Peyer's patch (tissue), 4 donors: ENCODE measurements at regions not wholly inside any gene's neighbourhood (a gene's known extent, or its start where the extent isn't known, plus 50 kb on each side); places are given as distances from the start of the nearest gene placed in this dataset.

ENCODE experiments used
- DNase-seq, 3 donors: peaks; one replicate each; pipeline ENCODE4 v3.0.0-alpha.2; 2017 to 2019
- H3K27ac ChIP-seq, 4 donors: fragments of 200-600 bp; sonication (generic); one replicate each; pipeline ENCODE4 v1.5.1; 2016 to 2019
- H3K27me3 ChIP-seq, 2 donors: fragments of 200-600 bp; sonication (generic); one replicate each; pipeline ENCODE4 v1.5.1; 2019
- H3K36me3 ChIP-seq, 3 donors: fragments of 200-600 bp; sonication (generic); one replicate each; pipeline ENCODE4 v1.5.1; 2016 to 2019
- H3K4me1 ChIP-seq, 4 donors: fragments of 200-600 bp; sonication (generic); one replicate each; pipeline ENCODE4 v1.5.1; 2016 to 2019
- H3K4me3 ChIP-seq, 4 donors: fragments of 200-600 bp; sonication (generic); 1 replicate in 3 of 4; 2 replicates in 1 of 4; pipeline ENCODE4 v1.5.1; 2016 to 2019; ENCODE audit warnings: mild to moderate bottlenecking in 1 of 4
- H3K9me3 ChIP-seq, 4 donors: fragments of 200-600 bp; sonication (generic); one replicate each; pipeline ENCODE4 v1.5.1; 2016 to 2019; ENCODE audit warnings: mild to moderate bottlenecking in 1 of 4
- POLR2A ChIP-seq, 2 donors: fragments of 450-650 bp; IDR thresholded peaks; one replicate each; pipeline ENCODE4 v1.5.1; 2017; ENCODE audit warnings: antibody characterized with exemption in 2 of 2, mild to moderate bottlenecking in 2 of 2, moderate library complexity in 2 of 2
- TF ChIP-seq, protein P1 (sequence below), 6 experiments: fragments of 450-650 bp in 4 of 6; fragments of 200-600 bp in 2 of 6; sonication (generic) in 1 of 6; IDR thresholded peaks; one replicate each; pipeline ENCODE4 v1.5.1; 2017 to 2019; ENCODE audit warnings: antibody characterized with exemption in 6 of 6, mild to moderate bottlenecking in 3 of 6, moderate library complexity in 1 of 6

DNA sequence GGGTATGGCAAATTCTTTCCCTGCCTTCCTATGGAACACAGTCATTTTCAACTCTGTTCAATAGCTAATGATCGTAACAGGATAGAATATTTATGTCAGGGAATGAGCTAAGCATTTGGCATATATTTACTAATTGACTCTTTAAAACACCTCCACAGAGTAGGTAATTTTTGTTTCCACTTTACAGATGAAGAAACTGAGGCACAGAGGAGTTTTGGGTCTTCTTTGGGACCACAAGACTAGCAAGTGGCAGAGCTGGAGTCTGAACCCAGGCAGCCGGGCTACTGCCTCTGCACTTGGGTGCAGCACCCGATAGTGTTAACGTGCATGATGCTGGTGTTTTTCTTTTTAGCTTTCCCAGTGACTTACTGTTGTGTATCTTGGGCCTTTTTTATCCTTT is 384.0 kb downstream of the SFMBT2 start:
- TF ChIP-seq, protein P1, sequence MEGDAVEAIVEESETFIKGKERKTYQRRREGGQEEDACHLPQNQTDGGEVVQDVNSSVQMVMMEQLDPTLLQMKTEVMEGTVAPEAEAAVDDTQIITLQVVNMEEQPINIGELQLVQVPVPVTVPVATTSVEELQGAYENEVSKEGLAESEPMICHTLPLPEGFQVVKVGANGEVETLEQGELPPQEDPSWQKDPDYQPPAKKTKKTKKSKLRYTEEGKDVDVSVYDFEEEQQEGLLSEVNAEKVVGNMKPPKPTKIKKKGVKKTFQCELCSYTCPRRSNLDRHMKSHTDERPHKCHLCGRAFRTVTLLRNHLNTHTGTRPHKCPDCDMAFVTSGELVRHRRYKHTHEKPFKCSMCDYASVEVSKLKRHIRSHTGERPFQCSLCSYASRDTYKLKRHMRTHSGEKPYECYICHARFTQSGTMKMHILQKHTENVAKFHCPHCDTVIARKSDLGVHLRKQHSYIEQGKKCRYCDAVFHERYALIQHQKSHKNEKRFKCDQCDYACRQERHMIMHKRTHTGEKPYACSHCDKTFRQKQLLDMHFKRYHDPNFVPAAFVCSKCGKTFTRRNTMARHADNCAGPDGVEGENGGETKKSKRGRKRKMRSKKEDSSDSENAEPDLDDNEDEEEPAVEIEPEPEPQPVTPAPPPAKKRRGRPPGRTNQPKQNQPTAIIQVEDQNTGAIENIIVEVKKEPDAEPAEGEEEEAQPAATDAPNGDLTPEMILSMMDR (IDR thresholded peaks at IDR 0.05): no peak
- no peak for TF ChIP-seq POLR2A (IDR thresholded peaks at IDR 0.05)
- DNase-seq: no peak
- H3K27ac ChIP-seq: no peak overlapping the region
- no peaks in the 10 kb centered on the region for H3K36me3 ChIP-seq
- no peaks in the 10 kb centered on the region for H3K9me3 ChIP-seq
- no peak overlapping the region for H3K4me3 ChIP-seq
- no peaks in the 10 kb centered on the region for H3K27me3 ChIP-seq
- H3K4me1 ChIP-seq: no peaks in the 10 kb centered on the region

GRCh38 chr10:7025296-7025695 is 385.5 kb downstream of the SFMBT2 start:
- H3K4me1 ChIP-seq: no peaks in the 10 kb centered on the region
- H3K36me3 ChIP-seq: no peaks in the 10 kb centered on the region
- no peak for TF ChIP-seq POLR2A (IDR thresholded peaks at IDR 0.05)
- TF ChIP-seq, protein P1 (IDR thresholded peaks at IDR 0.05): no peak
- H3K27ac ChIP-seq: no peak overlapping the region
- H3K9me3 ChIP-seq: no peaks in the 10 kb centered on the region
- no peak for DNase-seq
- H3K27me3 ChIP-seq: no peaks in the 10 kb centered on the region
- H3K4me3 ChIP-seq: no peak overlapping the region

DNA sequence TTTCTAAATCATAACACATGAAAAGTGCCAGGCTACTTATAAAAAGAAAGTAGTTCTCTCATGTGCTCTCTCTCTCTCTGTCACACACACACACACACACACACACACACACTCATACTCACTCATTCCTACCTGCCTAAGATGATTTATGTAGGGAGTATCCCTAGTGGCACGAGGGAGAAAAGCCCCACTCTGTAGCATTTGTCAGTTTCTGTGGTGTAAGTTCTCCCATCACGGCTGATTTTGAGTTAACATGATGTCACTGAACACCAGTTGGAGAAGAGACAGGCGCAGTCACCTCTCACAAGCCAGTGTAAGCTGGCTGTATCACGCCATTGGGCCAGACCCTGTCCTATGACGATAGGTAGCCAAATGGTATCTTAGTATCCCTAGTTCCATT is 395.4 kb downstream of the SFMBT2 start:
- Histone ChIP-seq H3K4me3 (no peak overlapping the region), H3K27me3 (no peaks in the 10 kb centered on the region), H3K9me3 (peaks cover 0 to 3% (median 0%) of the 10 kb centered on the region in 4 donors), H3K27ac (no peak overlapping the region), H3K4me1 (no peaks in the 10 kb centered on the region), H3K36me3 (no peaks in the 10 kb centered on the region)
- TF ChIP-seq POLR2A (IDR thresholded peaks at IDR 0.05): no peak
- TF ChIP-seq, protein P1 (IDR thresholded peaks at IDR 0.05): no peak
- DNase-seq: no peak

DNA sequence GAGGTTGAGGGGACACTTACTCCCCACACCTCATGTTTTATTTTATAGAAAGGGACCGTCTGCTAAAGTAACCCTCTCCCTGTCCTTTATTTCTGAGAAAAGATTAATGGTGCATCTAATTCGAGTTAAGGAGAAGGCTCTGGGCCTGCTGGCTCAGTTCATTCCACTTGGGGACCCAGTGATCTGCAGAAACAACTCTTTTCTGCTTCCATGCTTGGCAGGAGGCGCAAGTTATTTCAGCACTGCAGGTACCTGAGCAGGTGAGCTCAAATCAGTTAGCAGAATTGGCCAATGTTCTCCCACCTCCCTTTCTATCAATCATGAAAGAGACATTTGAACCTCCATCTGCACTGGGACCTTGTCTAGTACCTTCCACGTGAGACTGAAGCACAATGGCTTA is 396.1 kb downstream of the SFMBT2 start:
- H3K4me1 ChIP-seq: no peaks in the 10 kb centered on the region

GRCh38 chr10:7011994-7012393 is 398.8 kb downstream of the SFMBT2 start:
- no peak for TF ChIP-seq POLR2A (IDR thresholded peaks at IDR 0.05)
- TF ChIP-seq, protein P1 (IDR thresholded peaks at IDR 0.05): no peak
- no peaks in the 10 kb centered on the region for H3K4me1 ChIP-seq
- H3K27me3 ChIP-seq: no peaks in the 10 kb centered on the region
- H3K4me3 ChIP-seq: no peak overlapping the region
- no peaks in the 10 kb centered on the region for H3K9me3 ChIP-seq
- H3K27ac ChIP-seq: no peak overlapping the region
- H3K36me3 ChIP-seq: no peaks in the 10 kb centered on the region
- DNase-seq: no peak

More for the DNA sequence above, 396.1 kb downstream of the SFMBT2 start:
- H3K4me3 ChIP-seq: no peak overlapping the region
- no peak for DNase-seq
- H3K27ac ChIP-seq: no peak overlapping the region
- no peaks in the 10 kb centered on the region for H3K36me3 ChIP-seq
- TF ChIP-seq, protein P1 (IDR thresholded peaks at IDR 0.05): no peak
- no peak for TF ChIP-seq POLR2A (IDR thresholded peaks at IDR 0.05)
- H3K27me3 ChIP-seq: no peaks in the 10 kb centered on the region
- peaks cover 0 to 3% (median 0%) of the 10 kb centered on the region in 4 donors for H3K9me3 ChIP-seq

DNA sequence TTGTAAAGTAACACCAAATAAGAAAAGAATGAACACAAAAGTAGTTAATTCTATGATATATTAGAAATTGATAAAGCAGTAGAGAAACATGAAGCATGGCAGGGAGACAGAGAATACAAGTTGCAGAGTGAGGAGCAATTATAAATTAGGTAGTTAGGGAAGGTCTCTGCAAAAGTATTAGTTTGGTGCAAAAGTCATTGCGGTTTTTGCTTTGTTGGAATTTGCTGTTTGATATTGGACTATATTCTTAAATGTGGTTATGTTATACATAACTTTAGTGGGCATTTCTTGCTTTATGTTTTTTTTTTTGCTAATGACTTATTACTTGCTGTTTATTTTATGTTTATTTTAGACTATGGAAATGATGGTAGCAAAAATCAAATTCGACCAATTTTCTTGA is 402.2 kb downstream of the SFMBT2 start:
- no peaks in the 10 kb centered on the region for H3K36me3 ChIP-seq
- H3K27me3 ChIP-seq: no peaks in the 10 kb centered on the region
- no peak overlapping the region for H3K27ac ChIP-seq
- H3K9me3 ChIP-seq: no peaks in the 10 kb centered on the region
- no peak overlapping the region for H3K4me3 ChIP-seq
- no peak for DNase-seq
- TF ChIP-seq, protein P1 (IDR thresholded peaks at IDR 0.05): no peak
- no peak for TF ChIP-seq POLR2A (IDR thresholded peaks at IDR 0.05)
- no peaks in the 10 kb centered on the region for H3K4me1 ChIP-seq
